HL-60 (cell line): ENCODE measurements at regions not wholly inside any gene's neighbourhood (a gene's known extent, or its start where the extent isn't known, plus 50 kb on each side); places are given as distances from the start of the nearest gene placed in this dataset.

Experiments used
- DNase-seq, 2 experiments: peaks; one replicate each; pipeline ENCODE4 v3.0.0-alpha.2; 2010 to 2020; ENCODE audit warnings: low read depth in 1 of 2, low spot score in 1 of 2
- H3K27ac ChIP-seq: fragments of 250-450 bp; sonication (Bioruptor Pico); replicated peaks from 2 replicates; pipeline ENCODE4 v1.5.1; 2020; ENCODE audit warnings: mild to moderate bottlenecking, moderate library complexity
- H3K27me3 ChIP-seq: fragments of 250-450 bp; sonication (Bioruptor Pico); 2 replicates; pipeline ENCODE4 v1.5.1; 2021; ENCODE audit warnings: mild to moderate bottlenecking, moderate library complexity; ENCODE audit not compliant: insufficient read depth, poor library complexity, severe bottlenecking
- H3K4me3 ChIP-seq: replicated peaks from 2 replicates; pipeline ENCODE4 v1.5.1; 2011; ENCODE audit warnings: mild to moderate bottlenecking, control low read depth, low read length; ENCODE audit not compliant: insufficient read depth
- CTCF ChIP-seq: IDR thresholded peaks from one replicate; pipeline ENCODE4 v1.5.1; 2011; ENCODE audit warnings: low read length, control low read depth, inconsistent platforms; ENCODE audit not compliant: insufficient read depth
- GABPA ChIP-seq: IDR thresholded peaks from 2 replicates; pipeline ENCODE4 v1.6.1; 2012; ENCODE audit warnings: low read depth
- POLR2AphosphoS5 ChIP-seq: IDR thresholded peaks from 2 replicates; pipeline ENCODE4 v1.6.1; 2012; ENCODE audit warnings: low read depth
- REST ChIP-seq: IDR thresholded peaks from 2 replicates; pipeline ENCODE4 v1.6.1; 2012; ENCODE audit warnings: low read depth; ENCODE audit not compliant: insufficient replicate concordance
- SPI1 ChIP-seq: IDR thresholded peaks from 2 replicates; pipeline ENCODE4 v1.6.1; 2012; ENCODE audit warnings: low read depth, mild to moderate bottlenecking, borderline replicate concordance

- TF ChIP-seq CTCF (no peak), GABPA (no peak), SPI1 (no peak), POLR2AphosphoS5 (no peak), REST (no peak)
- H3K27me3 ChIP-seq: no peaks in the 10 kb centered on the region
Observed at GRCh38 chr3:184632551-184633236, 71.1 kb downstream of the EPHB3 start.

More at GRCh38 chr3:184632551-184633236, 71.1 kb downstream of the EPHB3 start:
- no peak overlapping the region for H3K4me3 ChIP-seq
- DNase-seq: no peak
- no peak overlapping the region for H3K27ac ChIP-seq
